HG03439 (cell line): ENCODE measurements at regions not wholly inside any gene's neighbourhood (a gene's known extent, or its start where the extent isn't known, plus 50 kb on each side); places are given as distances from the start of the nearest gene placed in this dataset.

Experiments
- ATAC-seq: cut with Tn5 transposase; IDR thresholded peaks from one replicate; pipeline ENCODE4 v1.9.1; 2021; ENCODE audit warnings: mild to moderate bottlenecking, moderate library complexity; ENCODE audit not compliant: unreplicated experiment

DNA sequence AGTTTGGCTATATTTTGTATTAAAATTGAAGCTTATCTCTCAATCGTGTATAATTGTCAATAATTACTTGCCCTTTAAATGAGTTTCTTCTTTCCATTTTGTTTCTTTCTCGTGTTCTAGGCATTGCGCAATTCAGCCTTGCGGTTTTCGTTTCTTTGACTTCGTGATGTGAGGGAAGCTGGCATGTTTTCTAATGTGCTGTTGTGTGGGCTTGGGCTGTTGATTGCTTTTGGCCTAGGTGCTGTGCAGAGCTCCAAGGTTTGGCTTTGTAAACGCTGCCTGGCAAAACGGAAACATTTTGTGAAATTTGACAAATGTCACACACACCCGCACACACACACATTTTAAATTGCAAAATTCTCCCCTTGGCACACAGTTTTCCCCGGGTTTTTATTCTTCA lies 242.6 kb upstream of the TCF4 start:
- no peak for ATAC-seq

- ATAC-seq: no peak
Observed at GRCh38 chr18:55821219-55821618, 233.2 kb upstream of the TCF4 start.

DNA sequence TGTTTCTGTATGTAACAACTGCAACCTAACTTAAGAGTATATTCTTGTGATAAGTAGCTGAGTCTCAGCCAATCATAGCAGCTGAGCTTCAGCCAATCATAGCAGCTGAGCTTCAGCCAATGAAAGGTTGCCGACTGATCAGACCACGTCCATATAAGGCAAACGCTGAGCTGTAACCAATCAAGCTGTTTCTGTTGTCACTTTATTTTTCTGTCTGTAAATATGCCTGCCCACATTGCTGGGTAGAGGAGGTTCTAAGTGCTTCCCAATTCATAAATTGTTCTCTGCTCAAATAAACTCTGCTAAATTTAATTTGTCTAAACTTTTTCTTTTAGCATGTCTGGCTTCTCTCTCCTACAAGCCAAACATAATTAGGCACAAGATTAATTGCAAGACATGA lies 231.5 kb upstream of the TCF4 start:
- ATAC-seq: no peak

GRCh38 chr18:55818284-55818683 lies 230.3 kb upstream of the TCF4 start:
- ATAC-seq: no peak

DNA sequence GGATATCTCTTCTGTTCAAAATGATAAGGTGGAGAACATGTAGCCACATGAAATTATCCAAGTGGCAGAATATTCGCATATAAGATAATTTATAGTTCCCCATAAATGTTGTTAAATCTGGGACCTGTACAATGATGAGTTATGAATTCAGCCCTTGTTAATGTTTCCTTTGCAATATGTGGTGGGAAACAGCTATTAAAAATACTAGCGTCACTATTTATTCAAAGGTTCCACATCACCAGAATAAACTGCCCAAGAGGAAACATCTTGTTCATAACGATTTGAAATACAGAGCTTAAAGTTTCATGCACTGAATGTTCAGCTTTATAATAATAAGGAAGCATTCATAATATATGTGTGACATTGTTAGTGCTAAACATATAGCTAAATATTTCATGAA lies 223.9 kb upstream of the TCF4 start:
- no peak for ATAC-seq

DNA sequence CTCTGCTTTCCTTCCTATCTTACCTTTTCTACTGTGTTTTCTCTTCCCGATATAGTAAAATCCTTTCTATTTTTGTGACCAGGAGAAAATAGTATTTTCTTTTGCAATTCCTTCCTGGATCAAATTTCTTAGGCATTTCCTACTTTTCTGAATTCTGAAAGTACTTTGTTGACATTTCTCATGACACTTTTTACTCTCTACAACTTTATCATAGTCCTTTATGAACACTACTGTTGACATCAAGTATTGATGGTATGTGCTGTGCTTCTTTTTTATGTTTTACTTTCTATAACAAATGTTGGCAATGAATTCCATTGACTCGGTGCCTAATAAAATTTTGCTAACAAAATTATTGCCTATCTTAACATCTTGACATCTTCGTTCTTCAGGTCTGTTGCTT lies 217.7 kb upstream of the TCF4 start:
- ATAC-seq: no peak

GRCh38 chr18:55795101-55795669 lies 207.2 kb upstream of the TCF4 start:
- ATAC-seq: no peak

DNA sequence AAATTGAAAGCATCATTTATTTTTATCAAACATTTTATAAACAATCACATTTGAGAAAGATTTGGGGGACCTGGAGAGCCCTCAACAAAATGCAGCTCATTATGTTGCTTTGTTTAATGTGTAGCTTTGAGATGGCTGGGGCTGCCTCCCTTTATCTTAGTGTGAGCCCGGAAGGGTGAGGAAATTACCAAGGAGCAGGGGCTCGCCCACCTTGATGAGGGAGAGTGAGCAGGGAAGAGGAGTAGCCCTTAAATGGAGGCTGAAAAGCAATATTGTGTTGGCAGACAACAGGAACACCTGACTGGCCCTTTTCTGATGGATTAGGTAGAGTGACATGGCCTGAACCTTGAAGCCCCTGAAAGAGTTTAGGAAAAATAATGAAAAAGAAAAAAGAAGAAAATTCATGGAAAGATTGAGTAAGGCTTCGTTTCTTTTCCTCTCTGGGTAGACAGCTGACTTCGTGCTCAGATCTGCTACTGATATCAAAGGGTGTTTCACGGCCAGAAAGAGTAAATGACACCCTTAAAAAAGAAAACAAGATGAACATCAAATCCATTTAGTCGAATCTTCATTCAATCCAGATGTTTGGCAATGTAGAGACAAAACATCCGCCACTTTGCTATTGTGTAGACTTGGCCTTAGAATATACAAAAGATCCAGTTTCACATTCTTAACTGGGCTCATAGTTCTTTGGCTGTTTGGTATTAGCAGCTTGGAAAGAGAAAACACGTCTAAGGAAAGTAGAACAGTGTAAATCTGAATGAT lies 206.5 kb upstream of the TCF4 start:
- ATAC-seq: no peak

DNA sequence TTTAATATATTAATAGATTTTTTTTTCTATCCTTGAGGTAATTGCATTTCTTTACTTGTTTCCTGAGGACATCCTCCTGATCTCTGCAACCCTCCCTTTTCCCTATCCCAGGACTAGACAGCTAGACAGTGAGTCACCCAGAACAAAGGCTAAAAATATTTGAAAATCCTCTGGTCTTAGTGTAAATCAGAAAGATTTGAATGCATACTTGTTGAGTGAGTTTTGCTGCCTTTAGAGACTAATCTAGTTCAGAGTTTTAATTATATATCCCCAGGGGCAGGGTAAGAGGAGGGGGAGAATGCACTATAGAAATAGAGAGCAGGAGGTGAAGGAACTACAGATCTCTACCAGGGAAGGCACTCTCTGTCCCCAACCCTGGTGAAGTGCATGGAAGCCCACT lies 202.3 kb upstream of the TCF4 start:
- no peak for ATAC-seq

- ATAC-seq: no peak
Observed at GRCh38 chr18:55787536-55788073, 199.6 kb upstream of the TCF4 start.

GRCh38 chr18:55786651-55787272 lies 198.8 kb upstream of the TCF4 start:
- no peak for ATAC-seq

GRCh38 chr18:55783921-55784320 lies 195.9 kb upstream of the TCF4 start:
- no peak for ATAC-seq

DNA sequence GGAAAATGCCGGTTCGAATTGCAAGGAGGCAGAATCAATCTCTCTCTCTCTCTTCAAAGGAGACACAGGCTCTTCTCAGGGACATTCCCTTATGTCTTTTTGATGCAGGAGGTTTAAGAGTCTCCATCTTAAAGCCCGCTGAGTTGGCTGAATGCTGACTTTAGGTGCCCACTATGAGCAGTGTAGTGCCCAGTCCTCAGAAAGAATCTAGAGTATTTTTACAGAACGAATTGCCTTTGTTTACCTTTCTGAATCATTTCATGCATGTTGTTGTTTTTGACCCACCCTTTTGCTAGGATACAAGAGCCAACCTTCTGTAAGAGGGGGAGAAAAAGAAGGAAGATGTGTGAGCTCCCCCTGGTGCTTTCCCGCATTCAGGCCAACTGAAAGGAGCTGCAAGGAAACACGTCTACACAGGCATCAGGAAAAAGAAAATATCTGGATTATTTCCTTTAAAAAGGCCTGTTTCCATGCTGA lies 193.5 kb upstream of the TCF4 start:
- ATAC-seq: no peak

DNA sequence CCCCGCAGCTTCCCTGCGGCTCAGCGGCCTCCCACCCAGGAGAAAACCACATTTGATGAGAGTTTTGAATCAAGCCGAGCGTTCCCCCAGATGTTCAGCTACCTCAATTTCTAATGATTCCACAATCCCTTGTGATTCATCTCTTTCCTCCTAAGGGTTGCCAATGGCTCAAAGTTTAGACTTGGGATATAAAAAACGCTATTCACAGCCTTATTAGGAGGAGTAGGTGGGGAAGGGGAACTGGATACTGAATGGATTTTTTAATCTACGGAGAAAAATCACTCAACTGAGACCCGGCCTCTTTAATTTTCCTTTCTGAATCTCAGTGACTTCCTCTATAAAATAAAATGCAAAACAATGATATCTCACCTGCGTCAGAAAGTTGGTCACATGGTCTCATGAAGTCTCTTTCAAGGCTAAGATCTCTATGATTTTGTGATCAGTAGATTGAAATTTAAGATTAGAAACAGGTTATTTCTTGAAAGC lies 192.6 kb upstream of the TCF4 start:
- no peak for ATAC-seq

DNA sequence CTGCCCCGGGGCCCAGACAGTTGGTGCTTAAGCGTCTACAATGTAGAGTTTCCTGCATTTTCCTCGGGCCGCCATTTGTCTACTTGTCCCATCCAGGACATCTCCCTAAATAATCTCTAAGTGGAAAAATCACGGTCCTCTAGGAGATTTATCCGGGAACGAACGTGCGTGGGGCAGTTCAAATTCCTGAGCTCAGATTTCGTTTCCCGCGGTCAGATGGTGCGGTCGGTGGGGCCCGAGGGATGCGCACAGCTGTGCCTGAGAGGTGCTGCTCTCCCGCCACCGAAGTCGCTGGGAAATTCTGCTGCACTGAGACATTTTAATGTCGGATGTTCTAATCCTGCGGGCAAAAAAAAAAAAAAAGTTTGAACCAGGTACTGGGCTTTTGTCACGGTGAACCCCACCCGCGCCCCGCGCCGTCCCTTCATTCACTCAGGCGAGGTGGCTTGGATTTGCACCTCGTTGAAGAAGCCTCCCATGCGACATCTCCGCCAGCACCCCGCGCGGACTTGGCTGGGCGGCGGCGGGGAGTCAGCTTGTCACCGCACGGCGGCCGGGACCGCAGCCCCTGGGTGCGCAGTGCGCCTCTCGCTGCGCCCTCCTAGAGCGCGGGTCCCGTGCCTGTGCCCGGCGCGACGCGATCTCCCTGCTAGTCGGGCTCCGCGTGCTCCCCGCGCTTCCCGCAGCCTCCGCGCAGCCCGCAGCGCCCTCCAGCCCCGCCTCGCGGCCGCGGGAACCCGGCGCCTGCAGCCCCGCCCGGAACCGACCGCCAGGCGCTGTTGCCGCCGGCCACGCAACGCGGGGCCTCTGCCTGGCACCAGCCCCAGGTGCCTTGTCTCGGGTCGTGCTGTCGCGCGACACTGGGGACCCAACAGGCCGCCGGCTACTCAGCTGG lies 191.9 kb upstream of the TCF4 start:
- ATAC-seq: no peak

GRCh38 chr18:55778788-55779690 lies 191.0 kb upstream of the TCF4 start:
- no peak for ATAC-seq

GRCh38 chr18:55777666-55778304 lies 189.8 kb upstream of the TCF4 start:
- no peak for ATAC-seq

DNA sequence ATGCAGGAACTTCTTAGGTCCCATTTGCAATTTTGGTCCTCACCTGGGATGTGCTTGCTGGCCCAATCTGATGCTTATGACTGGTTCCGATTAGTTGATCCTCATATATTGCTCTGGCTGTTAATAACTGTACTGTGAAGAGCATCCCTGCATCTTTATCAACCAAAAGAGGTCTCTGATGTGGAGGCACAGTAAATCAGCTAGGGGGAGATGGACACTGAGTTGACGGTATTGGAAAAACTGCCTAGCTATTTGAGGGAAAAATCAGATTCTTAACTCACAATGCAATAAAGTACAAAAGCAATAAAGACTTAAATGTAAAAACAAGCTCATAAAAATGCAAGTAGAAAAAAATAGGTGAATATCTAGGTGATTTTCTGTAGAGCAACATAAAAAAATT lies 188.0 kb upstream of the TCF4 start:
- ATAC-seq: no peak

- no peak for ATAC-seq
Observed at GRCh38 chr18:55774505-55774904, 186.5 kb upstream of the TCF4 start.
